CD4-positive, alpha-beta T cell treated with Interleukin-10 for 1 hour (primary cell): ENCODE measurements at regions not wholly inside any gene's neighbourhood (a gene's known extent, or its start where the extent isn't known, plus 50 kb on each side); places are given as distances from the start of the nearest gene placed in this dataset.
"Not testable (repeated sequence)": the region's sequence is repeated elsewhere in the genome, so short reads cannot be mapped to it uniquely, and the experiment has no call there.

Experiments
- DNase-seq: peaks from one replicate; pipeline ENCODE4 v3.0.0-alpha.2; 2020

DNA sequence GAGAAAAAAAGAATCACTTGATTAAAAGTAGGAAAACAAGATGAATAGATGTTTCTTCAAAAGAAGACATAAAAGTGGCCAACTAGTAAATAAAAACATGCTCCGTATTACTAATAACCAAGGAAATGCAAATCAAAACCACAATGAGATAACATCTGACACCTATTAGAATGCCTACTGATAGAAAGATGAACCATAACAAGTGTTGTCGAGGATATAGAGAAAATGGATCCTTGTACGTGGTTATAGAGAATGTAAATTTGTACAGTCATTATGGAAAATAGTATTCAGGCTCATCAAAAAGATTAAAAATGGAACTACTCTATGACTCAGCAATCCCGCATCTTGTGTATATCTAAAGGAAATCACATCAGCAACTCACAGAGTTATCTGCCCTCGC, 415.8 kb upstream of the SLITRK5 start:
- no peak for DNase-seq

DNA sequence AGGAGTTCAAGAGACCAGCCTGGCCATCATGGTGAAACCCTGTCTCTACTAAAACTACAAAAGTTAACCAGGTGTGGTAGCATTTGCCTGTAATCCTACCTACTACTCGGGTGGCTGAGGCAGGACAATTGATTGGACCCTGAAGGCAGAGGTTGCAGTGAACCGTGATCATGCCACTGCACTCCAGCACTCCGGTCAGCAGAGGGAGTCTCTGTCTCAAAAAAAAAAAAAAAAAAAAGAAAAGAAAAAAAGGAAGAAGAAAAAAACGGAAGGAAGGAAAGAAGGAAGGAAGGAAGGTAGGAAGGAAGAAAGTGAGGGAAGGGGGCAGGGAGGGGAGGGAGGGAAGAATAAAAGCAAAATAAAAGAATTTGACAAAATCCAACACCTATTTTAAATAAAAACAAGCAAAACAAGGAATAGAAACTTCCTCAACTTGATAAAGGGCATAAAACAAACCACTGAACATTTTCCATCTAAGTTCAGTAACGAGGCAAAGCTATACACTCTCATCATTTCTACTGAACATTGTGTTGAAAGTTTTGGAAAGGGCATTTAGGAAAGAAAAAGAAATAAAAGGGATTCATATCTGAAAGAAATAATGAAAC, 411.6 kb upstream of the SLITRK5 start:
- DNase-seq, result no peak

DNA sequence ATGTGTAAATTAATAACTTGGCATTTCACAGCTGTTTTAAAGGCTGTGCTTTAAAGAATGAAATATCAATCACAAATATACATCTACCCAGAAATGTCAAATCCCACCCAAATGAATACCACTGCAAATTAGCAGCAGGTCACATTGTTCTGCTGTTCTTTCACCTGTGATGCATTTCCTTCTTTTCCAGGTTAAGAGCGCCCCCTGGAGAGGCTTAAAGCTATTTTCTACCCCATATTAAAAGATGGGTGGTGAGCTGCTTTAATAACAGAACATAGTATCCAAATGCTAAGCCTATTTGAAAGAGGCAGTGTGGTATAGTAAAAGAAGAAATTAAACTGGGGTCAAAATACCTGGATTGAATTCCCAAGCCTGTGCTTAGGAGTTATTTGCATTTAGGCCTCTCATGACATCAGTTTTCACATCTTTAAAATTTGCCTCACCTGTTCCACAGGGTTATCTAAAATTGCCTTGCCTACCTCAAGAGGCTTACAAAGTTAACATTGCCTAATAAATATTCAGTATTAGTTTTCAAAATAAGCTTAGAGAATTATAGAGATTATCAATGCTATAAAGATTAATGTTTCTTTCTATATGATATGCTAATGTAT, 396.9 kb upstream of the SLITRK5 start:
- peak; percentile 14 for DNase-seq

DNA sequence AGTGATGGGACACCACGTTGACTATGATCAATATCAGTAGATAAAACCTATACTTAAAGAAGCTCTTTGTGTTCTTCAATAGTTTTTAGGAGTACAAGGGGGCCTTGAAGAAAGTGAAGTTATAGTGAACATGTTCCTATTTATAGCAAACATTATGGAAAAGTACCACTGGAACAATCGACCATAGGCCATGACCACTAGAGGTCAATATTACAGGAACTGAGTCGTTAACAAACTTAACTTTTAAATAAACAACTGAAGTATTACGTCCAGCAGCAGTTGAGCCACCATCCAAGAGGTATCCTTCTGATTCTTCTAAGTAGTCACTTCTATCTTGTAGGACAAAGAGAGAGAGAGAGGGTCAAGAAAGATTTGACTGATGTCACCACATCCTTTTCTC, 391.0 kb upstream of the SLITRK5 start:
- no peak for DNase-seq

DNA sequence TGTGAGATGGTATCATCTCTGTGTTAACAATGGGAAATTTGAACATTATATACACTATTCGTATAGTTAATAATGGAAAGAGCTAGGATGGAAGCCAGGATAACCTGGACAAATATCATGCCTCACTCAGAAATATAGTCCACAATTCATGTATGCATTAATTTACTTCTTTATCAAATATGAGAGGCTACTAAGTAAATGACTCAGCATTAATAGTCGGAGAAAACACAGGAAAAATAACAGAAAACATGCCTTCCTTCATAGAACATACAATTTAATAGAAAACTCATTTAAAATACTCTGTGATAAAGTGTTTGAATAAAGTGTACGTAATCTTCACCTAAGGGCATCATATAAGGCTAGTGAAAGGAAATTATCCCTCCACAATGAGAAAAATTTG, 383.4 kb upstream of the SLITRK5 start:
- no peak for DNase-seq

DNA sequence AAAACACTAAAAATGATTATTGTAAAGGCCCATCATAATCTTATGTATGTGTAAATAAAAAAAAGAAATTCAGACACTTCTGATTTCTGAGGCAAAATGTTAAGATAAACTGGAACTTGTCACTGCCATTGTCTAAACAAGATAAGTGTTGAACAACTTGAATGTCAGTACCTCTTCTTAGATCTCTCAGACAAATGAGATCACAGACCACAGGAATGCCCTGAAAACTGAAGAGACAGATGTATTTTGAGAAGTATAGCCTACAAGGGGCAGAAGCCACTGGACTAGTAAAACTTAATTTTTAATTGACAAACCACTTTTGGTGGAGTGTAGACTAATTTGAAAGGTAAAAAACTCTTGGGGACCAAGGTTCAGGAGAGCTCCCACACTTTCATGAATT, 375.5 kb upstream of the SLITRK5 start:
- no peak for DNase-seq

DNA sequence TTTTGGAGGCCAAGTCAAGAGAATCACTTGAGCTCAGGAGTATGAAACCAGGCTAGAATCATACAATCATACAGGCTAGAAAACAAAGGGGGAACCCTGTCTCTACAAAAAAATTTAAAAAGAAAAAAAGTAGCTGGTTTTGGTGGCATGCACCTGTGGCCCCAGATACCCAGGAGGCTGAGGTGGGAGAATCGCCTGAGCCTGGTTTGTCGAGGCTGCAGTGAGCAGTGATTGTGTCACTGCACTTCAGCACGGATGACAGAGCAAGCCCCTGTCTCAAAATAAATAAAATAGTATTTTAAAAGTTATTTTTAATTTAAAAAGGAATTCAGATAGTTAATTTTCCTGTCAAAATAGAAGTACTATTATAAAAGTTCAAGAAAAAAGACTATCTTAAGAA, 369.1 kb upstream of the SLITRK5 start:
- DNase-seq, result no peak

DNA sequence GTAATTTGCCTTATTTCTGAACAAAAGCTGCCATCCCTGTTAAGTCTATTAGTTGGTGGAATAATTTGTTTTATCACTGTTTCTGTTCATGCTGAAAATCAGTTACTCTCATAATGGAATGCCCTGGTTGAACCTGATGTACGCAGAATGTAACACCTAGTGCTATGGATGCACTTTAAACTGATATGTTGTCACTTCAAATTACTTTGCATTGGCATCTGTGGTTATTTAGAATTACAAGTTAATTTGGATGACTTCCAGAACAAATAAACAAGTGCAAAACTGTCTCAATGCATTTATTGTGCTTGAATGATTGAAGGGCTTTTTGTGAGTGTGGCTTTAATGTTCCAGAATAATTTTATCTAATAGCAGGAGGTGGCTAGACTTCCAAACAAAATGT, 368.2 kb upstream of the SLITRK5 start:
- no peak for DNase-seq

DNA sequence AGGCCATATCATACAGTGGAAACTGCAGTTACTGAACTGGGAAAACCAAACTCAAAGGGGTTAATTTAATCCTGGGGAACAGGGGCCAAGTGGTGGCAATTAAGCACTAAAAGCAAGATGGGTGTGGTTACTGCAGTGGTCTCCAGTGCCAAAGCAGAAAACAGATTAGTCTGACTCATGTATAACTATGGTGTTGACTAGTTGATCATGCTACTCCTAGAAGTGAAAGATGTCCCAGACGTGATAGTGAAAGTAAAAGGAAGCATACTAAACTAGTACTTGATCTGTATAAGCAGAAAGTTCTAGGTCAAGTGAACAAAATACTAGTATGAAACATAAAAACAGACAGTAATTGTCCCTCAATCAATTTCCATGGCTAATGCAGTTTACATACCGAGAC, 360.0 kb upstream of the SLITRK5 start:
- no peak for DNase-seq

DNA sequence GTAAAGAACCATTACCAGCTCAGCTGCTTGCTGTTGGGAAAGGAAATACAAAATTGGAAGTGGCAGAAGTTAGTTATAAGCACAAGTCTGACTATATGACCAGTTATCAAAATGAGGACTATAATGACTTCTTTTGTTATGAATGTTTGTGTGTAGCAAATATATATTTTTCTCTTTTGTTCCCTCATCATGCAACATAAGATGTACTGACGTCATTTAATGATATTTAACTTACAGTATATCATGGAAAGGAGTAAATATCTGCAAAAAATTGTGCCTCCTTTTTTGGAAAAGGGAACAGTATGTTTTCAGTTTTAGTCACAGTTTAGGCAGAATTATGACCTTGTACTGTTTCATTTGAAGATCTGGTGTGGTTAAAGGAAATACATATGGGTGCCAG, 356.3 kb upstream of the SLITRK5 start:
- DNase-seq, result no peak

DNA sequence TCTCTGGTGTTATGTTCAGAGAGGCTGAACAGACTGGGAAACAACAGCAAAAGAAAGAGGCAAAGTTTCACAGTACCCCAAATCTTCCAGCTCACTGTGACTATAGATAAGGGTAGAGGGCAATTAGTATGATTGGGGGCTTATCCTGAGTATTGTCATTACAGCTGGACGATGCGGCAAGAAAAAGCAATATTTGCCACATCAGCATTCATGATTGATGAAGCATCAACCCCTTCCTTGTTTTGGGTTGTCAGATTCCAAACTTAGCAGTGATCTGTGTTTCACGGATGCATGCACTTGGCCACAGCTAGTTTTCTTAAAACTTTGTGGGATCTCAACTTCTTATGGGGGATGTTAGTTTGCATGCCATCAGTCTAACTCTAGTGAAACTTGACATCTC, 348.8 kb upstream of the SLITRK5 start:
- no peak for DNase-seq

DNA sequence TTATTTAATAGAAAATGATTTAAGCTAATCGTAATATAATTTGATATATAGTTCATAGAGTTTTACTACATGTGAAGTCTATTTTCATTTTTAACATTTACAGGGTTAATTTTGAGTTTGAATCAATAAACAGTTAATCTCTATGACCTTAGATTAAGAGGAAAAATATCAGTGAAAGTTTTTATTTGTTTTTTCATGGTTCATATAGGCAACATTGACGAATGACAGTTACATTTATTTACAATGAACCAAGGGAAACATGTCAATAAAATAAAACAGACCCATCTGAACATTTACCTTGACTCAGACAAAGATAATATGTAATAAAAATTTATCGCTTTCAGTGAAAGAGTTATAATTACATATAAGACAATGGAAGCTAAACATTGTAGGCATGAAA, 346.6 kb upstream of the SLITRK5 start:
- DNase-seq, result no peak

DNA sequence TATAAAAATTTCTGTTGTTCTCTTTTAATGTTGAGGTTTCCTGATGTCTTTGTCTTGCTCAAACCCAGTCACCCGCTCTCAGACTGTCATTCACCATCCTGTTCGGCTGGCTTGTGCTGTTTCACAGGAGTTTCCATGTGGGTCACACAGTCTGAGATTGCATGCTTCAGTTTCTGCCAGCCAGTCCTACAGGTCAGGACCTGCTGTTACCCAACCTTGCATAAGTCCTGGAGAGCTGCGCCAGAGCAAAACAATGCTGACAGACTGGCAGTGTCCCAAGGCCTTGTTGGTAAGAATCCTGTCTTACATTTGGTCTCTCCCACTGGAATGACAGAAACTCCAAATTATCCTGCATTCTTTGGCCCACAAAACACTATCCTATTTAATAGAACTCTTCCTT, 340.0 kb upstream of the SLITRK5 start:
- no peak for DNase-seq

DNA sequence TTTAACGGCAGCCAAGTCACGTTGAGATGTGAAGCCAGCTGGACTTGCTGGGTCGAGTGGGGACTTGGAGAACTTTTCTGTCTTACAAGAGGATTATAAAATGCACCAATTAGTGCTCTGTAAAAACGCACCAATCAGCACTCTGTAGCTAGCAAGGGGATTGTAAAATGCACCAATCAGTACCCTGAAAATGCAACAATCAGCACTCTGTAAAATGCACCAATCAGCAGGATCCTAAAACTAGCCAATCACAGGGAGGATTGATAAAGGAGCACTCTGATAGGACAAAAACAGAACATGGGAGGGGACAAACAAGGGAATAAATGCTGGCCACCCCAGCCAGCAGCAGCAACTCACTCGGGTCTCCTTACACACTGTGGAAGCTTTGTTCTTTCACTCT, 337.6 kb upstream of the SLITRK5 start:
- DNase-seq, result no peak

DNA sequence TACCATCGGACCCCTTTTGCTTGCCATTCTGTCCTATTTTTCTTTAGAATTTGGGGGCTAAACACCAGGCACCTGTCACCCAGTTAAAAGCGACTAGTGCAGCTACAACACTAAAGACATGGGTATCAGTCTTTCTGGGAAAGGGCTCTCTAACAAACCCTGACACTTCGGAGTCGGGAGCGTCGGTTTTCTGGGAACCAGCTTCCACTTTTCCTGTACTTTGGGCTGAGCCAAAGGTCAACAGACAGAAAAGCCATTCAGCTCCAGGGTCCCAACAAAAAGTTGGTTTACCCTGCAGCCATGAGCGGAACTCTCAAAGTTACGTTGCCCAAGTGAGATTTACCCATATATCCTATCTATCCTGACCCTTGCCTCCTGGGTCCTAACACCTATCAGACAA, 337.0 kb upstream of the SLITRK5 start:
- DNase-seq, result no peak

DNA sequence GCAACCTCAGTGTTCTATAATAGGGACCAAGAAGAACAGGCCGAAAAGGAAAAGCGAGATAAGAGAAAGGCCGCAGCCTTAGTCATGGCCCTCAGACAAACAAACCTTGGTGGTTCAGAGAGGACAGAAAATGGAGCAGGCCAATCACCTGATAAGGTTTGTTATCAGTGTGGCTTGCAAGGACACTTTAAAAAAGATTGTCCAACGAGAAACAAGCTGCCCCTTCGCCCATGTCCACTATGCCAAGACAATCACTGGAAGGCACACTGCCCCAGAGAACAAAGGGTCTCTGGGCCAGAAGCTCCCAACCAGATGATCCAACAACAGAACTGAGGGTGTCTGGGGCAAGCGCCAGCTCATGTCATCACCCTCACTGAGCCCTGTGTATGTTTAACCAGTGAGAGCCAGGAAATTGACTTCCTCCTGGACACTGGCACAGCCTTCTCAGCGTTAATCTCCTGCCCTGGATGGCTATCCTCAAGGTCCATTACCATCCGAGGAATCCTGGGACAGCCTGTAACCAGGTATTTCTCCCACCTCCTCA, 334.8 kb upstream of the SLITRK5 start:
- DNase-seq, result not testable (repeated sequence)

DNA sequence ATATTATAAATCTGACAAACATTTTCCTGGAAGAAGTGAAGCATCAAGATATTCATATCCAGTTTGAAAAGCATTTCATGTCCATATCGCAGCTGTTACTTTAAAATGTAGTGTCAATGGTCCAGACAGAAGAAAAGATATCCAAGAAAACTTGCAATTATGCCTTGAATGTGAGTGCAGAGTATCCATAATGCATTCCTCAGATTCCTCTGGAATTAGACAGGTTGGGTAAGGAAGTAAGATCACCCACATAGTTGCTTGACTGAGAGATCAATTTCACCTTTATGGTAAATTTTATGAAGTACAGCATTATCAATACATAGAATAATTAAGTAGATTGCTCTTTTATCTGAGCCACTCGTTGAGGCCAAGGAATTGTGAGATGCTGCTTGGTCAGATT, 327.0 kb upstream of the SLITRK5 start:
- DNase-seq, result no peak

DNA sequence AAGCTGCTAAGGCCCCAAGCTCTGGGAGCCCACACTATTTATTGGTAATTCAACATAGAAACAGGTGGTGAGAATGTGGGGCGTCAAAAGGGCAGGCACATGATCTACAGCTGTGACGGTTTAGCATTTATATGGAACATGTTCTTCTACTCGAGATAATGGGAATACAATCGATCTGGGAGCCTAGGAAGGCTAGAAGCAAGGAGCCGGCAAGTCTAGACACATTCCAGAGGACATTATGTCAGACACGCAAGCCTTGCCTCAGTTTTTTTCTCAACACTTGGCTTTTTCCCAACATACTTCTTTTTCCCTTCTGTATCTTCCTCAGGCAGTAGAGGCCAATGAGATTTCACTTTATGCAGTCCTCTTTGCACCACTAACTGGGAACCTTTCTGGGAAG, 315.7 kb upstream of the SLITRK5 start:
- no peak for DNase-seq

DNA sequence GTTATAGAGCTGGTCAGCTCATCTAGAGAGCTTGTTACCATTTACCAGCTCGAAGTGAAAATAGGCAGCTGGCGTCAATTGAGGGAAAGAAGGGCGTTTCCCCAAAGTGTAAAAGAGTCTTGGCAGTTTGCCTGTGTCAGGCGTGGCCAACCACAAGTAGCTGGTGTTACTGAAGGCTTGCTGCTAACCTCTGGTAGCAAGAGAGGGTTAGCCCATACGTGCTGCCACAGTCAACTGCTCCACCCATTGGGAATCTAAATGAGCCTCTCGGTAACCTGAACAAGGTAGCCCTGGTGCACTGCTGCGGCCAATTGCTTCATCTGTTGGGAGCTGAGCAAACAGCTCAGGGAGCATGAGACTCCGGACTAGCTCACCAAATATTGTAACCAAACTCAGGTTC, 314.9 kb upstream of the SLITRK5 start:
- DNase-seq, result no peak

DNA sequence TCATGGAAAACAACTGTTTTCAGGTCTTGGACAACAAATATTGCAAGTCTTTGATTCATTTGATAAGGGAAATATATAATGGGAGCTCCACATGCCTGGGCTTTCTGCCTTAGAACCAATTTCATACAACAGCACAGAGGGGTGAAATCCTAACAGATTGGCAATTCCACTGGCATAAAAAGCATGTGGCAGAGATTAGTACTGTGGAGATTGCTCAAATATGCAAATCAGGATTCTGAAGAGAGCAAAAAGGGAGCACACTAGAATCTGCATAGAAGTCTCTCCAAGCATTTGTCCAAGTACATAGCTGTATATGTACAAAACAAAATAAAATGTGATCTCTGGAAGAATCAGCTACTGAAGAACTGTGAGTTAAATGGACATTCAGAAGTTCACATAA, 312.9 kb upstream of the SLITRK5 start:
- no peak for DNase-seq

DNA sequence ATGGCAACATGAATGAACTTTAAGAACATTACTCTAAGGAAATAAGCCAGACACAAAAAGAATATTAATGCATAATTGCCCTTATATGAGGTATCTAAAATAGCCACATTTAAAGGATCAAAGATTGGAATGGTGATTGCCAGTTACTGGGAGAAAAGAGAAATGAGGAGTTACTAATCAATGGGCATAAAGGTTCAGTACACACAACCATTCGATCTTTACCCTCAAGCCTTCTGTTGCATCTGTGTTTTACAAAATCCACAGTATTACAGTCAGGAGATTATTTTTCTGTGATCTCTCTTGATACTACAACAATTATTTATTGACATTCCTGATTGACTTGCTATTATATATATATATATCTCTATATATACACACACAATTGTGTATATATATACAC, 310.0 kb upstream of the SLITRK5 start:
- no peak for DNase-seq

DNA sequence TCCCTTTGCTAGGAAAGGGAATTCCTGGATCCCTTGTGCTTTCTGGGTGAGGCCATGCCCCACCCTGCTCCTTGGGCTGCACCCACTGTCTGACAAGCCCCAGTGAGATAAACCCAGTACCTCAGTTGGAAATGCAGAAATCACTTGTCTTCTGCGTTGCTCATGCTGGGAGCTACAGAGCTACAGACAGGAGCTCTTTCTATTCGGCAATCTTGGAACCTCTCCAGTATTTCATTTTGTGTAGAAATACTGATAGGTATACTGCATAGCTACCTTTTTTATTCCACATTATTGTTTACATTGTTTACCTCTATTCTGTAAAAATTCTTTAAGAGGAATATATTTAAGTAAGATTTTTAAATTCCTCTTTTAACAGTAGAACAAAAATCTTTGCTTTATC, 302.5 kb upstream of the SLITRK5 start:
- no peak for DNase-seq

DNA sequence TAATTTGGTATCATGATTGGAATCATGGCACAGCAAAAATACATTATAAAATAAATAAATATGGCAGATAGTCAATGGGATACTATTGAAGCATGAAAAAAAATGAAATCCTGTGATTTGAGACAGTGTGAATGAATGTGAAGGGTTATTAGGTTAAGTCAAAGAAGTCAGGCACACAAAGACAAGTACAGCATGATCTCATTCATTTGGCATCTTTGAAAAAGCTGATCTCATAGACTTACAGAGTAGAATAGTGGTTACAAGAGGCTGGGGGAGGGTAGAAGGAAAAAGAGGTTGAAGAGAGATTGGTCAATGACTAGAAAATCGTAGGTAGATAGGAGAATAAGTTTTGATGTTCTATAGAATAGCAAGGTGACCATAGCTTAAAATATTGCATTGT, 295.1 kb upstream of the SLITRK5 start:
- no peak for DNase-seq

DNA sequence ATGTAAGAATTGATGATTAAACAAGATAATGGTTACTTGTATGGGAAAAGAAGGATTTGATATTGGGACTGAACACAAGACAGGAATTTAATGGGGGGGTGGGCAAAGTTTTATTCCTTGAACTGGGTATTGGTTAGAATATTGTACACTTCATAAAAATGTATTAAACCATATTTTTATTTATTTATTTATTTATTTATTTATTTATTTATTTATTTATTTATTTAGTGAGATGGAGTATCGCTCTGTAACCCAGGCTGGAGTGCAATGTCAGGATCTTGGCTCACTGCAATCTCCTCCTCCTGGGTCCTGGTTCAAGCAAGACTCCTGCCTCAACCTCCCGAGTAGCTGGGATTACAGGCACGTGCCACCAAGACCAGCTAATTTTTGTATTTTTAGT, 287.1 kb upstream of the SLITRK5 start:
- DNase-seq, result no peak

DNA sequence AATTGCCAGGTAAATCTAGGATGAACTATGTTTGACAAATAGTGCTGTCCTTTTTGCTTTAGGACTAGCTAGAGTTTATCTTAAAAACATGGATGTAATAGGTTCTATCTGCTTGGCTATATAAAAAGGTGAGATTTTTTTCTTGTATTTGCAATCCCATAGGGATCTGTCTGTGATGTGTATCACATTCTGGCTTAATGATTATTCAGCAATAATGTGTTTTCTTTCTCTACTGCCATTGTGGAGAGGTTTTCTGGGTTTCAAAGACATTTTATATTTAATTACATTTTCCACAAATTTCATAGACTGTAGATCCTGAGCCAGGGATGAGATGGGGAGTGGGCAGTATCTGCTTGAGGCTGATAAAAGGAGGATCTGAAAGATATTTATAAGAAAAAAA, 277.8 kb upstream of the SLITRK5 start:
- DNase-seq, result no peak
